Panc1 (cell line): ENCODE measurements at regions not wholly inside any gene's neighbourhood (a gene's known extent, or its start where the extent isn't known, plus 50 kb on each side); places are given as distances from the start of the nearest gene placed in this dataset.

Experiments
- ATAC-seq: fragments of 200-7000 bp; cut with Tn5 transposase; 2 replicates; pipeline ENCODE4 v1.9.1; 2020; ENCODE audit warnings: mild to moderate bottlenecking, moderate library complexity
- BruUV-seq: library from RNA; stranded (reverse); fragments of 400-500 nt; replicated peaks from 2 replicates; lab custom pipeline; 2021; lab: Mats Ljungman, UMichigan
- CTCF ChIA-PET: fragments of 300-600 bp; sonication (Branson Sonifier 250); formaldehyde crosslinking; loops from one replicate; lab custom pipeline; 2022; ENCODE audit warnings: antibody characterized with exemption; lab: Charles Lee
- POLR2A ChIA-PET: fragments of 300-600 bp; sonication (Branson Sonifier 250); formaldehyde crosslinking; loops from one replicate; lab custom pipeline; 2022; ENCODE audit warnings: antibody characterized with exemption; lab: Charles Lee
- DNase-seq: peaks from one replicate; pipeline ENCODE4 v3.0.0-alpha.2; 2010; ENCODE audit warnings: low read depth, low spot score
- H3K27ac ChIP-seq: 2 replicates; pipeline ENCODE4 v1.5.1; 2011; ENCODE audit warnings: mild to moderate bottlenecking, low read length, inconsistent platforms
- H3K27me3 ChIP-seq: fragments of 200-500 bp; sonication (Bioruptor generic); 2 replicates; pipeline ENCODE4 v1.6.0; 2014; ENCODE audit warnings: low read length, inconsistent platforms; ENCODE audit not compliant: control insufficient read depth, insufficient read depth
- H3K36me3 ChIP-seq: fragments of 200-500 bp; sonication (Bioruptor generic); 2 replicates; pipeline ENCODE4 v1.5.1; 2014; ENCODE audit warnings: inconsistent platforms, mild to moderate bottlenecking, low read length, moderate library complexity; ENCODE audit not compliant: control insufficient read depth, insufficient read depth
- H3K4me1 ChIP-seq: 2 replicates; pipeline ENCODE4 v1.5.1; 2011; ENCODE audit warnings: inconsistent platforms, mild to moderate bottlenecking, low read length, moderate library complexity; ENCODE audit not compliant: control insufficient read depth, insufficient read depth
- H3K4me3 ChIP-seq, 2 experiments: 2 replicates each; pipeline ENCODE4 v1.5.1; 2011 to 2012; ENCODE audit warnings: low read depth in 2 of 2, low read length in 2 of 2, mild to moderate bottlenecking in 2 of 2, inconsistent platforms in 1 of 2, moderate library complexity in 1 of 2
- H3K9me3 ChIP-seq: fragments of 200-500 bp; sonication (Bioruptor generic); 2 replicates; pipeline ENCODE4 v1.5.1; 2014; ENCODE audit warnings: low read depth, mild to moderate bottlenecking, inconsistent platforms, low read length, moderate library complexity; ENCODE audit not compliant: control insufficient read depth, insufficient read depth
- POLR2AphosphoS5 ChIP-seq: IDR thresholded peaks from 2 replicates; pipeline ENCODE4 v1.6.1; 2012; ENCODE audit warnings: mild to moderate bottlenecking, low read depth, low read length, moderate library complexity
- SIN3A ChIP-seq: IDR thresholded peaks from 2 replicates; pipeline ENCODE4 v1.6.1; 2012; ENCODE audit warnings: low read depth, mild to moderate bottlenecking, low read length, moderate library complexity, borderline replicate concordance; ENCODE audit not compliant: insufficient read depth
- TCF7L2 ChIP-seq: IDR thresholded peaks from 2 replicates; pipeline ENCODE4 v1.6.1; 2011; ENCODE audit warnings: mild to moderate bottlenecking, low read depth, low read length, inconsistent platforms
- in situ Hi-C: cut with HindIII; loops from 2 replicates; pipeline ENCODE4 v1.10.0; 2016; ENCODE audit warnings: low sequenced_read_pairs, low pct_unique_long_range_greater_than_20kb
- intact Hi-C: fragments of 100-400 bp; cut with micrococcal nuclease; formaldehyde crosslinking; loops from one replicate; pipeline ENCODE4 v1.10.0; 2022; ENCODE audit not compliant: unreplicated experiment
- TF ChIP-seq, protein P1 (sequence below), 2 experiments: IDR thresholded peaks; 2 replicates each; pipeline ENCODE4 v1.6.1; 2011 to 2012; ENCODE audit warnings: low read depth in 2 of 2, control low read depth in 1 of 2, low read length in 1 of 2, mild to moderate bottlenecking in 1 of 2, moderate library complexity in 1 of 2; ENCODE audit not compliant: insufficient read depth in 1 of 2
- TF ChIP-seq, protein P2 (sequence below): fragments of 450-650 bp; IDR thresholded peaks from 2 replicates; pipeline ENCODE4 v1.5.1; 2017; ENCODE audit warnings: mild to moderate bottlenecking

DNA sequence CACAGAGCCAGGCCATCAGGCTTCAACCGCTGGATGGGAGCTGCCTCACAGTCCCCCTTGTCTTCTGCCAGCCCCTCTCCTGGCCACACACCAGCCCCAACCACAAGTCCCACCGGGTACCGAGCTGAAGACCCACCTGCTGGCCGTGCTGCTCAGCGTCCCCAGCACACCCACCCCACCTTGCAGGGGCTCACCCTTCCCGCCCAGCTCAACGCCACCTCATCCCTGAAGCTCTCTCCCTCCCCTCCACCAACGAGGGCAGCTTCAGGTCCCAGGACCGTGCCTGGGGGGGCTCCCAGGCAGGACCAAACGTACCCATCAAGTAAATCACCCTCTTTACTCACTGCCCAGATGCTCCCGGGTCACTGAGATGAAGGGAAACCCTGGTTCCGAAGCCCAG is 141.0 kb downstream of the CRYBB2 start:
- no TSS peak for BruUV-seq
- Histone ChIP-seq H3K4me1 (peaks cover 21% of the 10 kb centered on the region), H3K27ac (no peak overlapping the region), H3K9me3 (no peaks in the 10 kb centered on the region), H3K4me3 (no peak overlapping the region), H3K27me3 (no peaks in the 10 kb centered on the region), H3K36me3 (no peaks in the 10 kb centered on the region)
- DNase-seq (no peak), ATAC-seq (no peak)
- in situ Hi-C loops (no loop called here), intact Hi-C loops (no loop called here)
- ChIA-PET CTCF (no interaction called here), POLR2A (no interaction called here)
- TF ChIP-seq, protein P1, sequence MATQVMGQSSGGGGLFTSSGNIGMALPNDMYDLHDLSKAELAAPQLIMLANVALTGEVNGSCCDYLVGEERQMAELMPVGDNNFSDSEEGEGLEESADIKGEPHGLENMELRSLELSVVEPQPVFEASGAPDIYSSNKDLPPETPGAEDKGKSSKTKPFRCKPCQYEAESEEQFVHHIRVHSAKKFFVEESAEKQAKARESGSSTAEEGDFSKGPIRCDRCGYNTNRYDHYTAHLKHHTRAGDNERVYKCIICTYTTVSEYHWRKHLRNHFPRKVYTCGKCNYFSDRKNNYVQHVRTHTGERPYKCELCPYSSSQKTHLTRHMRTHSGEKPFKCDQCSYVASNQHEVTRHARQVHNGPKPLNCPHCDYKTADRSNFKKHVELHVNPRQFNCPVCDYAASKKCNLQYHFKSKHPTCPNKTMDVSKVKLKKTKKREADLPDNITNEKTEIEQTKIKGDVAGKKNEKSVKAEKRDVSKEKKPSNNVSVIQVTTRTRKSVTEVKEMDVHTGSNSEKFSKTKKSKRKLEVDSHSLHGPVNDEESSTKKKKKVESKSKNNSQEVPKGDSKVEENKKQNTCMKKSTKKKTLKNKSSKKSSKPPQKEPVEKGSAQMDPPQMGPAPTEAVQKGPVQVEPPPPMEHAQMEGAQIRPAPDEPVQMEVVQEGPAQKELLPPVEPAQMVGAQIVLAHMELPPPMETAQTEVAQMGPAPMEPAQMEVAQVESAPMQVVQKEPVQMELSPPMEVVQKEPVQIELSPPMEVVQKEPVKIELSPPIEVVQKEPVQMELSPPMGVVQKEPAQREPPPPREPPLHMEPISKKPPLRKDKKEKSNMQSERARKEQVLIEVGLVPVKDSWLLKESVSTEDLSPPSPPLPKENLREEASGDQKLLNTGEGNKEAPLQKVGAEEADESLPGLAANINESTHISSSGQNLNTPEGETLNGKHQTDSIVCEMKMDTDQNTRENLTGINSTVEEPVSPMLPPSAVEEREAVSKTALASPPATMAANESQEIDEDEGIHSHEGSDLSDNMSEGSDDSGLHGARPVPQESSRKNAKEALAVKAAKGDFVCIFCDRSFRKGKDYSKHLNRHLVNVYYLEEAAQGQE (IDR thresholded peaks at IDR 0.05; ENCODE audit: insufficient read depth in 1 of 2, low read depth in 2 of 2, low read length in 1 of 2) = no peak

DNA sequence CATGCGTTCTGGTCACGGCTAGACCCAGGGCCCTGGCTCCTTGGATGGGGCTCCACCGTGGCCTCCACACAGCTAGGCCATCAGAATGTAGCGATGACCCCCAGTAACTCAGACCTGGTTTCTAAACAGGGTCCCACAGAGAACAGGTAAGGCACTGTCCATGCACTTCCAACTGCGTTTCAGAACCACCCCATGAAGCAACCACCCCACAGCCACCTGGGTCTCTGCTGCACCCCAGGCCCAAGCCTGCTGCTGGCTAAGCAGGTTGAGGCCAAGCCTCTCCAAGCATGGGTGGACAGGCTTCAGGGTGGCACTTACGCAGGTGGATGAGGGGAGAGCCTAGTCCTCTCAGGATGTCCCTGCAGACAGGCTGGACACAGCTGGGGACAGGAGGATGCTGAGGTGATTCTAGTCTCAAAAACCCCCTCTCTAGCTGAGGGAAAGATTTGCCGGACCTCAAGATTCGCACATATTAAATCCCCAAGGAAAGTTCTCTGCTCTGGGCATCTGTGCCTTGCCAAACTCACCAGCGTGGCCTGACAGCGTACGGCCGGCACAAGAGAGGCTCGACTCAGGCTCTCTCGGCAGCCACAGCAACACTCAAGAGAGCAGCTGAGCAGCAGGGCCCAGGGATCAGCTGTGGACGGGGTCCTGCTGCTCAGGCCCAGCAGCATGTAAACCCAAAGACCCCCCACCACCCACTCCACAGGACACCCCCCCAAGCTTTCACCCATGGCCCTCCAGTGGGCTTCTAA is 141.6 kb downstream of the CRYBB2 start:
- ChIA-PET POLR2A (no interaction called here), CTCF (no interaction called here)
- TF ChIP-seq SIN3A = no peak
- no TSS peak for BruUV-seq
- Histone ChIP-seq H3K9me3 (no peaks in the 10 kb centered on the region), H3K4me3 (no peak overlapping the region), H3K27ac (no peak overlapping the region), H3K4me1 (peaks cover 21% of the 10 kb centered on the region), H3K27me3 (no peaks in the 10 kb centered on the region), H3K36me3 (no peaks in the 10 kb centered on the region)
- ATAC-seq = no peak
- in situ Hi-C loops = no loop called here
- DNase-seq = no peak
- intact Hi-C loops = no loop called here

DNA sequence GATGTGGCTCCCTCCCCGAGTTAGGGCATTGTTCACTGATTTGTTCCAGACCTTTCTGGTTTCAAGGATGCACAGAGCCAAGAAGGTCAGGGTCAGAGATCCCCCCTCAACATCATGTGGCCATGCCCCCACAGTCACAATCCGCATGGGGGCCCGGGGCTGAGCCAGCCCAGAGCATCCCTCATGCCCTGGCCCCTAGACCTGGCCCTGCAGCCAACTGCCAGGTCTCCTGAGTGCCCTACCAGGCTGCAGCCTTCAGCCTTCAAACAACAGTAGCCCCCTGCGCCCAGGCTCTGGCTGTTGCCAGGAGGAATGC is 142.4 kb downstream of the CRYBB2 start:
- H3K27me3 ChIP-seq = no peaks in the 10 kb centered on the region
- peaks cover 21% of the 10 kb centered on the region for H3K4me1 ChIP-seq
- H3K9me3 ChIP-seq = no peaks in the 10 kb centered on the region
- TF ChIP-seq SIN3A (no peak), POLR2AphosphoS5 (no peak), TCF7L2 (no peak)
- TF ChIP-seq, protein P2, sequence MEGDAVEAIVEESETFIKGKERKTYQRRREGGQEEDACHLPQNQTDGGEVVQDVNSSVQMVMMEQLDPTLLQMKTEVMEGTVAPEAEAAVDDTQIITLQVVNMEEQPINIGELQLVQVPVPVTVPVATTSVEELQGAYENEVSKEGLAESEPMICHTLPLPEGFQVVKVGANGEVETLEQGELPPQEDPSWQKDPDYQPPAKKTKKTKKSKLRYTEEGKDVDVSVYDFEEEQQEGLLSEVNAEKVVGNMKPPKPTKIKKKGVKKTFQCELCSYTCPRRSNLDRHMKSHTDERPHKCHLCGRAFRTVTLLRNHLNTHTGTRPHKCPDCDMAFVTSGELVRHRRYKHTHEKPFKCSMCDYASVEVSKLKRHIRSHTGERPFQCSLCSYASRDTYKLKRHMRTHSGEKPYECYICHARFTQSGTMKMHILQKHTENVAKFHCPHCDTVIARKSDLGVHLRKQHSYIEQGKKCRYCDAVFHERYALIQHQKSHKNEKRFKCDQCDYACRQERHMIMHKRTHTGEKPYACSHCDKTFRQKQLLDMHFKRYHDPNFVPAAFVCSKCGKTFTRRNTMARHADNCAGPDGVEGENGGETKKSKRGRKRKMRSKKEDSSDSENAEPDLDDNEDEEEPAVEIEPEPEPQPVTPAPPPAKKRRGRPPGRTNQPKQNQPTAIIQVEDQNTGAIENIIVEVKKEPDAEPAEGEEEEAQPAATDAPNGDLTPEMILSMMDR = no peak
- TF ChIP-seq, protein P1 (IDR thresholded peaks at IDR 0.05; ENCODE audit: insufficient read depth in 1 of 2, low read depth in 2 of 2, low read length in 1 of 2) = no peak
- no peaks in the 10 kb centered on the region for H3K36me3 ChIP-seq
- ChIA-PET CTCF (no interaction called here), POLR2A (no interaction called here)
- no TSS peak for BruUV-seq
- H3K4me3 ChIP-seq = no peak overlapping the region
- intact Hi-C loops (no loop called here), in situ Hi-C loops (no loop called here)
- no peak overlapping the region for H3K27ac ChIP-seq
- ATAC-seq (peak; percentile 17; the same call in 1 of the 2 replicates), DNase-seq (no peak)
